ENCODE measurements at regions not wholly inside any gene's neighbourhood (a gene's known extent, or its start where the extent isn't known, plus 50 kb on each side); places are given as distances from the start of the nearest gene placed in this dataset.

DNA sequence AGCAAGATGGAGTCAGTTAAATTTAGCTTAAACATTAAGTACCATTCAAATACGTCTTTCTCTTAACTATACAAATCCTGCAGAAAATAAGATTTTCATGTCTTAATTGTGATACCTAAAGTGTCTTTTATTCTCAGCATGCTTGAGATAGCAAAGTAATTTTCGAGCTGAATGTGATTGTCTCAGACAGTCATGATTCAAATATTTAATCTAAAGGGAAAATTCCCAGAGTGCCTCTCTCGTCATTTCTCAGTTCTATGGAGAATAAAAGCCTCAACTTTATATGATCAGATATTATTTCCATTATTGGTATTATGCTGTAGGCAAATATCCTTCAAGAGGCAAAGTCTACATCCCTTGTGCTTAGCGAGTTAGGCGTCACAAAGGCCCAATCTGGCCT lies 589.9 kb downstream of the TAFA4 start:
- no peak overlapping the region for H2BK120ac ChIP-seq (replicated peaks; ENCODE audit: low read depth, low read length)
- H3K14ac ChIP-seq (ENCODE audit: insufficient read length) = no peak overlapping the region
- H3K4ac ChIP-seq (replicated peaks; ENCODE audit: insufficient read length, low read depth, low read length) = no peak overlapping the region
- no peaks in the 10 kb centered on the region for H3K27me3 ChIP-seq (replicated peaks in 1 of 4; ENCODE audit: control insufficient read depth in 3 of 4, extremely low read depth in 1 of 4, insufficient read depth in 3 of 4, low read length in 3 of 4)
- DNase-seq (ENCODE audit: low read depth in 1 of 2, low spot score in 2 of 2) (no peak), FAIRE-seq (no peak)
- no peaks in the 10 kb centered on the region for H4K20me1 ChIP-seq (replicated peaks in 1 of 2; ENCODE audit: control insufficient read depth in 1 of 2, insufficient read depth in 2 of 2, low read length in 2 of 2)
- no peak overlapping the region for H4K8ac ChIP-seq (ENCODE audit: extremely low read depth, insufficient read depth, low read length)
- ChIA-PET CTCF (ENCODE audit: partially characterized antibody) (interaction anchor here (1.3 kb wide), 1 partner anchor 12 kb away, joined by 4 read pairs; no protein-coding TSS in a partner anchor), POLR2A (ENCODE audit: partially characterized antibody) (no interaction called here)
- H2BK12ac ChIP-seq (ENCODE audit: low read depth, low read length) = no peak overlapping the region
- no peak overlapping the region for H3K56ac ChIP-seq (replicated peaks; ENCODE audit: insufficient read length, low read depth, low read length)
- H3K18ac ChIP-seq (ENCODE audit: extremely low read depth, low read length) = no peak overlapping the region
- H3K9me3 ChIP-seq (ENCODE audit: insufficient read depth in 2 of 2, low read depth in 1 of 2, low read length in 1 of 2) = no peaks in the 10 kb centered on the region
- no peak overlapping the region for H2BK20ac ChIP-seq (ENCODE audit: low read length)
- 92% methylated on average over 5 of the region's 5 CpGs; no CpG with 5 or more reads in 1 of the 2 experiments for WGBS, 2 experiments (ENCODE audit: extremely low coverage in 1 of 2, insufficient coverage in 1 of 2, insufficient read length in 1 of 2, insufficient replicate concordance in 2 of 2, low coverage in 1 of 2, low lambda C conversion rate in 2 of 2, missing lambda C conversion rate in 1 of 2)
- no peak overlapping the region for H4K5ac ChIP-seq (ENCODE audit: insufficient read length, low read depth, low read length)
- no peak overlapping the region for H2BK15ac ChIP-seq (ENCODE audit: low read length)
- no peak overlapping the region for H3K4me3 ChIP-seq (ENCODE audit: extremely low read depth in 1 of 4, insufficient read depth in 2 of 4, low read depth in 3 of 4, low read length in 4 of 4)
- H2BK5ac ChIP-seq (ENCODE audit: low read depth, low read length) = no peak overlapping the region
- no peak overlapping the region for H3K9ac ChIP-seq (replicated peaks in 1 of 4; ENCODE audit: extremely low read depth in 1 of 4, low read depth in 3 of 4, low read length in 3 of 4)
- TF ChIP-seq JUND (IDR thresholded peaks at IDR 0.05; ENCODE audit: low read length) (no peak), HDAC2 (IDR thresholded peaks at IDR 0.05; ENCODE audit: borderline replicate concordance in 1 of 2, low read depth in 2 of 2, low read length in 2 of 2) (no peak), SRF (IDR thresholded peaks at IDR 0.05; ENCODE audit: low read depth, low read length) (no peak), KDM5A (IDR thresholded peaks at IDR 0.05; ENCODE audit: low read length) (no peak)
- no peak overlapping the region for H4K91ac ChIP-seq (replicated peaks; ENCODE audit: insufficient read length, low read length)
- H2AFZ ChIP-seq (ENCODE audit: low read length) = no peak overlapping the region
- no peaks in the 10 kb centered on the region for H3K23me2 ChIP-seq (ENCODE audit: low read depth, low read length)
- H3K23ac ChIP-seq (ENCODE audit: insufficient read length) = no peak overlapping the region
- no peaks in the 10 kb centered on the region for H3K4me1 ChIP-seq (replicated peaks in 1 of 4; ENCODE audit: control insufficient read depth in 3 of 4, insufficient read depth in 4 of 4, low read length in 3 of 4)
- H2AK5ac ChIP-seq (ENCODE audit: low read depth, low read length) = no peak overlapping the region
- H3K79me2 ChIP-seq (ENCODE audit: control insufficient read depth in 1 of 2, insufficient read depth in 2 of 2, low read length in 2 of 2) = no peaks in the 10 kb centered on the region
- no peaks in the 10 kb centered on the region for H3K79me1 ChIP-seq (ENCODE audit: low read depth, low read length)
- H3K36me3 ChIP-seq (ENCODE audit: control insufficient read depth in 2 of 4, insufficient read depth in 4 of 4, low read length in 3 of 4) = no peaks in the 10 kb centered on the region
- no peak overlapping the region for H3K27ac ChIP-seq (ENCODE audit: low read depth, low read length)
- no peak overlapping the region for H3K4me2 ChIP-seq (ENCODE audit: insufficient read depth in 1 of 2, low read depth in 2 of 2, low read length in 2 of 2)
